ENCODE measurements at regions not wholly inside any gene's neighbourhood (a gene's known extent, or its start where the extent isn't known, plus 50 kb on each side); places are given as distances from the start of the nearest gene placed in this dataset.

- no peak for TF ChIP-seq CTCF (IDR thresholded peaks at IDR 0.05; ENCODE audit: low read length)
- no peak for TF ChIP-seq EZH2 (IDR thresholded peaks at IDR 0.05; ENCODE audit: borderline replicate concordance, low read length)
These were observed 341.5 kb upstream of the ZMIZ1 start for GRCh38 chr10:78727251-78727650.
